Kidney (tissue), 13 donors: ENCODE measurements at regions not wholly inside any gene's neighbourhood (a gene's known extent, or its start where the extent isn't known, plus 50 kb on each side); places are given as distances from the start of the nearest gene placed in this dataset.
"Not testable (repeated sequence)": the region's sequence is repeated elsewhere in the genome, so short reads cannot be mapped to it uniquely, and the experiment has no call there.

Experiments
- DNase-seq, 5 donors: peaks; one replicate each; pipeline ENCODE4 v3.0.0-alpha.2; 2013 to 2020
- FAIRE-seq: peaks from 2 replicates; lab custom pipeline; 2012; peaks lifted over from hg19 to GRCh38; lab: Jason Lieb, UNC
- H3K27ac ChIP-seq, 2 donors: one replicate each; pipeline ENCODE4 v1.7.0; 2013; ENCODE audit warnings: low read depth in 2 of 2, low read length in 2 of 2, inconsistent platforms in 1 of 2
- H3K27me3 ChIP-seq: one replicate; pipeline ENCODE4 v1.7.1; 2013; ENCODE audit warnings: low read length, inconsistent platforms; ENCODE audit not compliant: control insufficient read depth, insufficient read depth
- H3K36me3 ChIP-seq, 3 donors: one replicate each; pipeline versions ENCODE4 v1.7.0 to v1.7.1; 2013; ENCODE audit warnings: low read length in 3 of 3, control low read depth in 1 of 3, inconsistent platforms in 1 of 3; ENCODE audit not compliant: insufficient read depth in 3 of 3, control insufficient read depth in 2 of 3
- H3K4me1 ChIP-seq, 3 donors: one replicate each; pipeline versions ENCODE4 v1.7.0 to v1.7.1; 2013; ENCODE audit warnings: low read length in 3 of 3, inconsistent platforms in 1 of 3, low read depth in 1 of 3; ENCODE audit not compliant: control insufficient read depth in 2 of 3, insufficient read depth in 2 of 3
- H3K4me3 ChIP-seq, 3 donors: one replicate each; pipeline versions ENCODE4 v1.7.0 to v1.8.1; 2013; ENCODE audit warnings: low read length in 3 of 3, control low read depth in 1 of 3, inconsistent platforms in 1 of 3
- H3K9ac ChIP-seq, 3 donors: one replicate each; pipeline versions ENCODE4 v1.7.0 to v1.7.1; 2013; ENCODE audit warnings: low read length in 3 of 3, control low read depth in 1 of 3, inconsistent platforms in 1 of 3
- H3K9me3 ChIP-seq, 3 donors: one replicate each; pipeline versions ENCODE4 v1.7.0 to v1.7.1; 2013; ENCODE audit warnings: low read length in 3 of 3, control low read depth in 1 of 3, inconsistent platforms in 1 of 3; ENCODE audit not compliant: control insufficient read depth in 2 of 3, insufficient read depth in 1 of 3
- CTCF ChIP-seq: IDR thresholded peaks from 3 replicates; pipeline ENCODE4 v1.5.1; 2012; ENCODE audit warnings: mild to moderate bottlenecking, moderate library complexity, borderline replicate concordance; ENCODE audit not compliant: insufficient read depth; ENCODE audit errors: extremely low read depth
- intact Hi-C: fragments of 100-400 bp; cut with DNase I; formaldehyde crosslinking; loops from one replicate; pipeline ENCODE4 v1.11.1; 2022
- donor health status: control.
- donor health status: control.
- donor health status: control.
- donor health status: control.
- donor health status: control.
- donor health status: DM: yes; HTN: yes; CAD: no.
- donor health status: Normal renal cell carcinoma (clear cell type).

GRCh38 chr6:158895661-158896060, 76.5 kb upstream of the EZR start:
- Histone ChIP-seq H3K27ac (no peak overlapping the region), H3K27me3 (no peaks in the 10 kb centered on the region), H3K4me3 (no peak overlapping the region), H3K9ac (no peak overlapping the region), H3K36me3 (no peaks in the 10 kb centered on the region), H3K4me1 (peaks cover 0 to 2% (median 0%) of the 10 kb centered on the region in 3 donors), H3K9me3 (no peaks in the 10 kb centered on the region)
- DNase-seq (no peak), FAIRE-seq (no peak)
- intact Hi-C loops: no loop called here
- TF ChIP-seq CTCF: no peak

GRCh38 chr6:158894193-158894592, 75.0 kb upstream of the EZR start:
- peak in 3 of 5 donors; percentile 49 to 83 (median 83) for DNase-seq
- H3K4me1 ChIP-seq: peaks cover 0 to 2% (median 0%) of the 10 kb centered on the region in 3 donors
- H3K4me3 ChIP-seq: no peak overlapping the region
- H3K27ac ChIP-seq: no peak overlapping the region
- H3K27me3 ChIP-seq: no peaks in the 10 kb centered on the region
- no peak for TF ChIP-seq CTCF
- no peaks in the 10 kb centered on the region for H3K9me3 ChIP-seq
- intact Hi-C loops: no loop called here
- no peak overlapping the region for H3K9ac ChIP-seq
- no peaks in the 10 kb centered on the region for H3K36me3 ChIP-seq
- FAIRE-seq: no peak

- H3K27ac ChIP-seq: no peak overlapping the region
- no peak for FAIRE-seq
- no peaks in the 10 kb centered on the region for H3K36me3 ChIP-seq
- H3K4me1 ChIP-seq: peaks cover 0 to 2% (median 0%) of the 10 kb centered on the region in 3 donors
- H3K27me3 ChIP-seq: no peaks in the 10 kb centered on the region
- no peak for DNase-seq
- no peak overlapping the region for H3K4me3 ChIP-seq
- intact Hi-C loops: no loop called here
- H3K9ac ChIP-seq: no peak overlapping the region
- no peak for TF ChIP-seq CTCF
- H3K9me3 ChIP-seq: no peaks in the 10 kb centered on the region
Observed at GRCh38 chr6:158892266-158892665, 73.1 kb upstream of the EZR start.

- FAIRE-seq, H3K4me3 ChIP-seq, DNase-seq, H3K27me3 ChIP-seq, H3K4me1 ChIP-seq, H3K9me3 ChIP-seq, H3K9ac ChIP-seq, intact Hi-C loops, H3K27ac ChIP-seq, H3K36me3 ChIP-seq: not testable (repeated sequence)
Observed at GRCh38 chr6:158891560-158891959, 72.4 kb upstream of the EZR start.

- H3K27me3 ChIP-seq, H3K36me3 ChIP-seq, H3K9me3 ChIP-seq, intact Hi-C loops, H3K9ac ChIP-seq, H3K27ac ChIP-seq, H3K4me1 ChIP-seq, FAIRE-seq, DNase-seq, H3K4me3 ChIP-seq: not testable (repeated sequence)
Observed at GRCh38 chr6:158888171-158888570, 69.0 kb upstream of the EZR start.

- H3K9me3 ChIP-seq, H3K36me3 ChIP-seq, H3K4me3 ChIP-seq, H3K9ac ChIP-seq, H3K27me3 ChIP-seq, intact Hi-C loops, H3K27ac ChIP-seq, FAIRE-seq, H3K4me1 ChIP-seq: not testable (repeated sequence)
- peak in 1 of 5 donors; percentile 38 for DNase-seq
Observed at GRCh38 chr6:158886346-158886977, 67.3 kb upstream of the EZR start.
